ENCODE measurements at regions not wholly inside any gene's neighbourhood (a gene's known extent, or its start where the extent isn't known, plus 50 kb on each side); places are given as distances from the start of the nearest gene placed in this dataset.

DNA sequence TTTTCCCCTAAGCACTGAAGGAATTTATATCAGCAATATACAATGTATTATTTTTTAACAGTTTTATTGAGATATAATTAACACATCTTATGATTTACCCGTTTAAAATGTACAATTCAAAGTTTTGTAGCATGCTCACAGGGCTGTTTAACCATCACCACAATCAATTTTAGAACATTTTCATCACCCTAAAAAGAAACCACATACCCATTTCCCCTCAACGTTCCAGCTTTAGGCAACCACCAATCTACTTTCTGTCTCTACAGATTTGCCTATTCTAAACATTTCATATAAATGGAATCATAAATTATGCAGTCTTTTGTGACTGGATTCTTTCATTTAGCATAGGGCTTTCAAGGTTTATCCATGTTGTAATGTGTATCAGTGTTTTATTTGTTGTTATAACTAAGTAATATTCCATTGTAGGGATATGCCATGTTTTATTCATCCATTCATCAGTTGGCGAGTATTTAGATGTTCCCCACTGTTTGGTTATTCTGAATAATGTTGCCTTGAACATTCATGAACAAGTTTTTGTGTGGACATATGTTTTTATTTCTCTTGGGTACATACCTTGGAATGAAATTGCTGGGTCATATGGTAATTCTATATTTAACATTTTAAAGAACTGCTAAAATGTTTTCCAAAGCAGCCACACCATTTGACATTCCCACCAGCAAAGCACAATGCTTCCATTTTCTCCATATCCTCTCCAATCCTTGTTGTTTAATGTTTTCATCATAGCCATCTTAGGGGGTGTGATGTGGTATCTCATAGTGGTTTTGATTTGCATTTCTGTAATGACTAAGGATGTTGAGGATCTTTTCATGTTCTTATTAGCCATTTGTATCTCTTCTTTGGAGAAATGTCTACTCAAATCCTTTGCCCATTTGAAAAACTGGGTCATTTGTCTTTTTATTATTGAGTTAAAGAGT lies 188.5 kb downstream of the TM2D1 start:
- no peaks in the 10 kb centered on the region for H3K9me3 ChIP-seq
- no peaks in the 10 kb centered on the region for H3K27me3 ChIP-seq
- H3K4me3 ChIP-seq = no peak overlapping the region
- intact Hi-C loops (cut with DNase I) = no loop called here
- no peak overlapping the region for H3K27ac ChIP-seq
- H3K4me1 ChIP-seq = no peaks in the 10 kb centered on the region
- no peak for DNase-seq
- TF ChIP-seq, protein P1, sequence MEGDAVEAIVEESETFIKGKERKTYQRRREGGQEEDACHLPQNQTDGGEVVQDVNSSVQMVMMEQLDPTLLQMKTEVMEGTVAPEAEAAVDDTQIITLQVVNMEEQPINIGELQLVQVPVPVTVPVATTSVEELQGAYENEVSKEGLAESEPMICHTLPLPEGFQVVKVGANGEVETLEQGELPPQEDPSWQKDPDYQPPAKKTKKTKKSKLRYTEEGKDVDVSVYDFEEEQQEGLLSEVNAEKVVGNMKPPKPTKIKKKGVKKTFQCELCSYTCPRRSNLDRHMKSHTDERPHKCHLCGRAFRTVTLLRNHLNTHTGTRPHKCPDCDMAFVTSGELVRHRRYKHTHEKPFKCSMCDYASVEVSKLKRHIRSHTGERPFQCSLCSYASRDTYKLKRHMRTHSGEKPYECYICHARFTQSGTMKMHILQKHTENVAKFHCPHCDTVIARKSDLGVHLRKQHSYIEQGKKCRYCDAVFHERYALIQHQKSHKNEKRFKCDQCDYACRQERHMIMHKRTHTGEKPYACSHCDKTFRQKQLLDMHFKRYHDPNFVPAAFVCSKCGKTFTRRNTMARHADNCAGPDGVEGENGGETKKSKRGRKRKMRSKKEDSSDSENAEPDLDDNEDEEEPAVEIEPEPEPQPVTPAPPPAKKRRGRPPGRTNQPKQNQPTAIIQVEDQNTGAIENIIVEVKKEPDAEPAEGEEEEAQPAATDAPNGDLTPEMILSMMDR (IDR thresholded peaks at IDR 0.05) = no peak
- no peaks in the 10 kb centered on the region for H3K36me3 ChIP-seq
- ATAC-seq = no peak

GRCh38 chr1:61534847-61535246 lies 190.1 kb downstream of the TM2D1 start:
- H3K9me3 ChIP-seq = no peaks in the 10 kb centered on the region
- ATAC-seq = no peak
- no peaks in the 10 kb centered on the region for H3K4me1 ChIP-seq
- H3K4me3 ChIP-seq = no peak overlapping the region
- no peak for DNase-seq
- intact Hi-C loops (cut with DNase I) = no loop called here
- H3K27me3 ChIP-seq = no peaks in the 10 kb centered on the region
- TF ChIP-seq, protein P1 (IDR thresholded peaks at IDR 0.05) = no peak
- no peak overlapping the region for H3K27ac ChIP-seq
- H3K36me3 ChIP-seq = no peaks in the 10 kb centered on the region

DNA sequence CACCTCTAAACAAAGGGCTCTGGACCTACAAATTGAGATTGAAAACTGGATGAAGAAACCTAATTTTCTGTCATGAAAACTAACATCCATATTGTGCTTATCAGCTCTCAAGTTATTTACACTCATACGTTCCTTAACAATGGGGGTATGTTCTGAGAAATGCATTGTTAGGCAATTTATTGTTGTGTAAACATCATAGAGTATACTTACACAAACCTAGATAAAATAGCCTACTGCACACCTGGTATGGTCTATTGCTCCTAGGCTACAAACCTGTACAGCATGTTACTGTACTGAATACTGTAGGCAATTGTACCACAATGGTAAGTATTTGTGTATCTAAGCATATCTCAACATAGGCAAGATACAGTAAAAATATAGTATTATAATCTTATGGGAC lies 191.4 kb downstream of the TM2D1 start:
- ATAC-seq = no peak

GRCh38 chr1:61531716-61532115 lies 193.2 kb downstream of the TM2D1 start:
- intact Hi-C loops (cut with DNase I) = no loop called here
- TF ChIP-seq, protein P1 (IDR thresholded peaks at IDR 0.05) = no peak
- peak; percentile 42 for ATAC-seq
- Histone ChIP-seq H3K4me3 (no peak overlapping the region), H3K4me1 (no peaks in the 10 kb centered on the region), H3K27me3 (no peaks in the 10 kb centered on the region), H3K36me3 (no peaks in the 10 kb centered on the region), H3K9me3 (no peaks in the 10 kb centered on the region), H3K27ac (no peak overlapping the region)
- no peak for DNase-seq

More for the DNA sequence above, 191.4 kb downstream of the TM2D1 start:
- no peaks in the 10 kb centered on the region for H3K9me3 ChIP-seq
- intact Hi-C loops (cut with DNase I) = no loop called here
- no peak overlapping the region for H3K27ac ChIP-seq
- H3K36me3 ChIP-seq = no peaks in the 10 kb centered on the region
- no peaks in the 10 kb centered on the region for H3K27me3 ChIP-seq
- TF ChIP-seq, protein P1 (IDR thresholded peaks at IDR 0.05) = no peak
- H3K4me3 ChIP-seq = no peak overlapping the region
- DNase-seq = no peak
- no peaks in the 10 kb centered on the region for H3K4me1 ChIP-seq

DNA sequence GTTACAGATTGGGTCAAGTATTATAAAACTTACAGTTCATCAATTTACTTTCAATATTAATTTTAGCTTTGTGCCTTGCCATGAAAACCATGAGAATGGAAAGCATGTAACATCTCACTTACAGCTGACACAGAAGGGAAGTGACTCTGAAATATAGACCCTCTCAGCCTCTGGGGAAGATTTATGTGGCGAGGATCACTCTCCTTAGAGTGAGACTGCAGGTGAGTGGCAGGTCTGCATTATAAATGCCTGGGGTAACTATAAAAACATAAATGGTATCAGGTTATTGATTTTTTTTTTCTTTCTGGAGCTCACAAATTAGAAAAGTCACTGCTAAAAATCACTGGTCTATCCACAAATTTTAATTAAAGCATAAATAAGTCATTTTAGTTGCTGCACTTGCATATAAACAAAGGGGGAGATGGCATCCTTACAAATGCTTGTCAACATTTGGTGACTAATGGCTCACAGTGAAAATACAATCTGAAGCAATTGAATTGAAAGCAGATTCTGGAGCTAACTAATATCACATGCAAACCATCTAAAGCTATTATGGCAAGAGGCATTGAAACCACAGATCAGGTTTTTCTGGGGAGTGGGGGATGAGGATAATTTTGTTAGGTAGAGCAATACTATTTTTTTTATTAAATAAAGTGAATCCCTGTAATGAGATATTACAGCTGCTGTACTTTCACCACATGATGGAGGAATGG lies 200.9 kb downstream of the TM2D1 start:
- no peaks in the 10 kb centered on the region for H3K9me3 ChIP-seq
- no peak for DNase-seq
- H3K27ac ChIP-seq = no peak overlapping the region
- intact Hi-C loops (cut with DNase I) = no loop called here
- H3K27me3 ChIP-seq = no peaks in the 10 kb centered on the region
- no peaks in the 10 kb centered on the region for H3K4me1 ChIP-seq
- no peaks in the 10 kb centered on the region for H3K36me3 ChIP-seq
- TF ChIP-seq, protein P1 (IDR thresholded peaks at IDR 0.05) = no peak
- no peak overlapping the region for H3K4me3 ChIP-seq
- no peak for ATAC-seq

Measured in upper lobe of right lung (tissue), 1 donor.